GM19035 (cell line): ENCODE measurements at regions not wholly inside any gene's neighbourhood (a gene's known extent, or its start where the extent isn't known, plus 50 kb on each side); places are given as distances from the start of the nearest gene placed in this dataset.
"Not testable (repeated sequence)": the region's sequence is repeated elsewhere in the genome, so short reads cannot be mapped to it uniquely, and the experiment has no call there.

ENCODE experiments used
- ATAC-seq: cut with Tn5 transposase; IDR thresholded peaks from one replicate; pipeline ENCODE4 v1.9.1; 2021; ENCODE audit not compliant: unreplicated experiment

DNA sequence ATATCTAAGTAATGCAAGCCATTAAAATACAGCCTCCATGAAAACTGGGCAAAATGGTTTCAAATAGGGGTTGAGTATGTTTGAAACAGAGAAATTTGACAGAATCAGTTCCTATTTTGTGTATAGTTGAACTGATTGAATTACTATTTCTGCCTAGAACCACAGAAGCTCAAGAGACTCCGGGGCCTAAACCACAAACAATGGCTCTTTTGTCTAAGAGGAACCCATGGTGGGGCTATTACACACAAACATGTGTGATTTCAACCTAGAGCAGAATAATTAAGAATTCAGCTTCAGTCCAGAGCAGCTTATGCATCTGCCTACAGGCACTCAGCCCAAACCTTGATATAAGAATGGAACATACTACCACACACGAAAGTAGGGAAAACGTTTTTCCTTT, 171.2 kb upstream of the MPDZ start:
- no peak for ATAC-seq

DNA sequence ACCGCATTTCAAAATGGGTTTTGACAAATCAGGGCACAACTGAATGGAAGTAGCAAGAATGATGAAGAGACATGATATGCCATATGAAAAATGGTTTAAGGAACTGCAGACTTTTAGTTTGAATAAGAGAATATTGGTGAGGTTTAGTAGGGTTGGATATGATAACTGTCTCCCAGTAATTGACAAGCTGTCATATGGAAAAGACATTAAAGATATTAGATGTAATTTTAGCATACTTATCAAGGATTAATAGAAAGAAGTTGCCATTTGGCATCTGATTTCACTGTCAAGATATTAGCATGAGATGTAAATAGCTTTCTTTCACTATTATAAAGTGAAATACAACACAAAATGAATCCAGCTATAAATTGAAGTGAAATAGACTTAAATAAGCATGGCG, 169.0 kb upstream of the MPDZ start:
- no peak for ATAC-seq

DNA sequence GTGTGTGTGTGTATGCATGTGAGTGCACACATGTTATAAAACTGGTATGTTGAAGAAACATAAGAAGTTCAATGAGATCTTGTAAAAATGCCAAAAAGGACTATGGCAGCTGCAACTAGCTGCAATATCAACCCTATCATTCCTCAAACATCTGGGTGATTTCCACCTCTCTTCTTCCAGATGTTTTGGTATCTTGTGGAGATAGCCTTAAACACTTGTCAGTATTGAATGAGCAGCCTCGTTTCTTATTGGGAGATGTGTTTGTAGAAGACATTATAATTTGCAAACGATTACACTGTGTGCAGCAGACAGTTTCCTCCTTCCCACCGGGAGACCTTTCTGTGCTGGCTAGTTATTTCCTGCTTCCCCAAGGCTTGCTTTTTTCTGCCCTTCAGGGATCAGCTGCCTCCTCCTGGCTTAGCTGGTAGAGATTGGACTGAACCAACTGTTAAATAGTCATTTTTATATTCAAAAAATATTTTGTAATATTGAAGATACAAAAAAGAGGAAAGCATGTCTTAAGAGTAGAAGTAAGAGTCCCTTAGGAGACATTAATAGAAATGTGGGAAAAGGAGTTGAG, 168.4 kb upstream of the MPDZ start:
- ATAC-seq = no peak

DNA sequence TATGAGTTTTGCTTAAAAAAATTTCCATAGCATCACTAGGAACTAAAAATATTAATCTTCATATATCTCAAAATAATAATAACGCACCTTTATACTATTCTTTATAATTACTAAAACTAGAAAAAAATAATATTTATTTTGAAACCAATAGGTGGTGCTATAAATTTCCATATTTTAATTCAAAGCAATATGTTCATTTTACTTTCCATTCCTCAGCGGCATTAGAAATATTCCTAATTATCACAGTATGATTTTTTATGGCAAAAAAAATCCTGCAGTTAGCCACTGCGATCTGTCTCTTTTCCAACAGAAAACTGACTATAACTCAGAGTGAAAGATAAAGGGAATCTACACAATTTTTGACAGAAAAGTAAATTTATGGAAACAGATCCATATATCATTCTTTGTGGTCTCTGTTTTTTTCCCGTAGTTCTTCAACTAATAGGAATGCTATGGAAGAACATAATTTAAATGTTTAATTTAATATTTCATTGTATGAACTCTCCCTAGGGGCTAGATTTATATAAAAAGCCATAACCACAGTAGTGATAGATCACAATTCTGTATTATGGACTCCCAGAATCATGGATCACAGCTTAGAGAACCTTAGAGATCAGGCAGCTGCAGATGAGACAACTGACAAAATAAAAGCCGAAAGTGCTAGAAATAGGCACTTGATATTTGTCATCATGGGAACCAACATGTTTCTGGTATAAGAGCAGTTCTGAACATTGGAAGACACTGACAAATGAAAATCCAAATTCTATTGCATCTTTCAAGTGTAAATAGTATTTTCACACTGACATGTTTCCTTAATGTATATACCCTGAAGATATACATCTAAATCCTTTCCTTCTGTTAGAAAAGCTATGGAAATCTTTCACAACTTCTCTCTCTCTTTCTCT, 167.7 kb upstream of the MPDZ start:
- no peak for ATAC-seq

DNA sequence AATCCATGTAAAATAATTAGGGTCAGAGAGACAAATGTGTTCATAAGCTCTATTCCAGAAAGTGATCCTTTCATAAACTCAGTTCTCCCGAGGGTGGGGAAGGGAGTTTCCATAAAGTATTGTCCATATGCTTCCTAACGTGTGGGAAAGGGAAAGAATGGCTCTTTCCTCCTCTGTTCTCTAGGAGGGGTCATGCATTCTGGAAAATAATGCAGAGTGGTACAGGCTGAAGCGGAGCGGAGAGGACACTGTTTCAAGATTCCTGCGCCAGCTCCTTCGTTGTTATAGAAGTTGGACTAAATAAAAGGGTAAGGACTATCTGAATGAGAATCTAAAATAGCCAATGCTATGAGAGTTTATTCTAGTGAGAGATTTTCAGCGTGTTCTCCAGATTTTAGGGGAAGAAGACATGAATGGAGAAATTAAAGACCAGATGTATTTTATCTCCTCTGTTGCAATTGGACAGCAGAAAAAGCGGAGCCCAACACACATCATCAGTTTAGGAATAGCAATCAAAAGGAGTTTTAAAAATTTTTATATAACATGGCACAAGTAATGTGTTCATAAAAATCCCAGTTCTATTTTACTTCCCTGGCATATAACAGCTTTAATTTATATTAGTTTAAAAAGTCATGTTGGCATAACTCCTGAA, 166.9 kb upstream of the MPDZ start:
- no peak for ATAC-seq

DNA sequence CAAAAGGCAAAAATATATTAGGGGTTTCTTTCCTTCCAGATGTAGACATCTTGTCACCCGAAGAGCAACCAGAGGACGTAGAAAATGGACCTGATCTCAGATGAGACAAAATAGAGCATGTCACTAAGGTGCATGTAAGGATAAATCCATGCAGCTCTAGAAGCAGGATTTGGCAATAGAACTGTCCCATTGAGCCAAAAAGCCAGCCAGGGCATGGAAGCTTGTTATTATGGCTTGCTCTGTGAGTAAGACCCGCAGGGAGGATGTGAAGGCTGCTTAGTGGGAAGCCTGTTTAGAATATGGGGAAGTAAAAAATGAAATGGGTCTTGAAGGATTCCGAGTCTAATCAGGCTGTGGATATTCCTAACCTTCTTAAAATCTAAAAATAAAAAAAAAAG, 165.6 kb upstream of the MPDZ start:
- ATAC-seq = no peak

DNA sequence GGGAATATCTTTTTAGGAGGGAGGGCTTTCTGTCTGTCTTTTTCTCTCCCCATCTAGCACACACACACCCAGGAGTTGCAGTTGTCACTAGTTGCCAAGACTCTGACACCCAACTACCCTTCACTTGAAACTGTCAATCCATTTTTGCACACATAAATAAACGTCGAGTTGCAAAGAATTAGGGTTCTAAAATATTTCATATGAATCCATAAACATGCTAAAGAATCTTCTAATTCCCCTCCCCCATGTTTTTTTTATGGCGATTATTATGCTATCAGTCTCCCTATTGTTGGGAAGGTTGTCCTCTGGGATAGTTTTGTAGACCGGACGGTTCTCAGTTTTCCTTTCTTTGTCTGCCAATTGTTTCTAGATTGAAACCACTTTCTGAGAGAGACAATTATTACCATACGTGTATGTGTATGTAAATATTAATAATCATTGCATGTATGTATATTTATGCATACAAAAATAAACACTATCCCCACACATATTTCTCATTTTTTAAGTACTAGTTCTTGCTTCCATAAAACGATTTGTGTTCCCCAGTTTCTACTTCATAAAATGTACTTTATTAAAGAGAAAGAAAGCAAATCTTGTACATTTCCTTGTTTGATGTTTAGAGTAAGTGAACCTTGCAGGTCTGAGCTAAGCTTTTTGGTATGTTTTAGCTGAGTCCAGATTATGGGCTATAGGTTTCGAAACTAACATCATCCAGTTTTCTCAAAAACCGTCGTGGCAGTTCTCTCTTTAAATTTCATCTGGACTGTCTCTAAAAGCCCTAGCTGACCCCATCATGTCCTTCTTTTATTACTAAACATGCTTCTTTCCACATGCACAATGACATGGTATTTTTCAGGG, 165.0 kb upstream of the MPDZ start:
- ATAC-seq = no peak

DNA sequence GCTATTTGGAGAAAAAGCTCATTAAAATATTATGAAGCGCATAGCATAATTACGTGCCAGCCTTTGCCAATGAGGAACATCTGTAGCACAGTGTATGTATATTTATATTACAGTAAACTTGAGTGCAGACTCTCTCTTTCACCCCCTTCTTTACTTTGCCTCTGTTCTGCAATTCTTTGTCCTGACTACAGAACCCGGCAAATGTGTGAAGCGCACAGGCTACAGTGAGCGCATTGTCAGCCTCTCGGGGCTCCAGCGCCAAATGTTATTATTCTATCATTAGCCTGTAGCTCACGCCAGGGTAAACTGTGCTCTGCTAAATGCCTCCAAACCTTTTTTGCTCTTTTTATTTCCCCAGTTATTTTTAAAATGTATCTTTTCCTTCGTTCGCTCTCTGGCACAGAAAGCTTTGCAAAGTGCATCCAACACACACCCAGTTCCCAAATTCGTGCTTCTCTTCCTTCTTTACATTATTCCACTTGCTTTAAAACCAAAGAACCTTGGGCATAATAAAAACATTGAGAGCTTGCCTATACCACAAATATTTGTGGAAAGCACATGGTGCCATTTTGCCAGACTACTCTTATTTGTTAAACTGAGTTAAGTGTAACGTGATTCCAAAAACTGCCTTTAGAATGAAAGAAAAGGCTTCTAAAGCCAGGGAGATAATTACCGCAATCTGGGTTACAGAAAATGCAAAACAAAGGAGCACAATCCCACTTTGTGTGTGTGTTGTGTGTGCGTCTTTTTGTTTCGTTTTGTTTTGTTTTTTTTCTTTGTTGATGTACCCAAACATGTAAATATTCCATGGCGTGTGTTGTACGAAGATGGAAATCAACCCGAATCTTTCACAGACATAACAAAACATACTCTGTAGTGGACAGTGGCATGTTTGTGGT, 164.1 kb upstream of the MPDZ start:
- ATAC-seq = no peak

DNA sequence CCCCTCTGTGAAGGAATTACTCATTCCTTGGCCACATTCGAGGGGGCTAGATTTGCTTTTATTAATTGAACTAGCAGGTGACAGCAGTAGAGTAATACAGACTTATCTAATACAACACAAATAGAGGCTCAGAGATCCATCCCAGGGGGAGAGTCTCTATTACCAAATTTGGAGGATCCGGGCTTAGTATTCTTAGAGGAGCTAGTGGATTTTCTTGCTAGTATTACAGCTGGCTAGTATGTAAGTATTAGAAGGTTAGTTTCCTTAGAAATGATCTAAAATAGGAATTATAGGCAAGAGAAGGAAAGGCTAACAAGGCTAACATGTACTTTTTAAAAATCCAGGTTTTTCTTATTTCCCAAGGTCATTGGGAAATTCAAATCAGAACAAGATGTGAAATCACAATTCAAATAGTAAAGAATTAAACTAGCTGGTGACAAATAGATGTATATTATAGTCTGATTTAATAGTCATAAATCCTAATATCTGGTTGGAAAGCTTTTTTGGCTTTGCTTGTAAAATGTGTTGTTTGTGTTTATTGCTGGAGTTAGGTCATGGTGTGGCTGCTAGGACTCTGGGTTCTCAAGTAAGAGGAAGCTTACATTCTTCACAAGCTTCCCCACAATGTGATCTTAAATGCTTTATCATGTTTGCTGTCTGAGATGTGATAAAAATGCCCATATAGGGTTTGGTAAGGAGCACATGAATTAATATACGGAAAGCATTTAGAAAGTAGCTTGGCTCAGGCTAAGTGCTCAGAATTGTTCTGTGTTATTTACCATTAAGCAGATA, 160.4 kb upstream of the MPDZ start:
- ATAC-seq = no peak

DNA sequence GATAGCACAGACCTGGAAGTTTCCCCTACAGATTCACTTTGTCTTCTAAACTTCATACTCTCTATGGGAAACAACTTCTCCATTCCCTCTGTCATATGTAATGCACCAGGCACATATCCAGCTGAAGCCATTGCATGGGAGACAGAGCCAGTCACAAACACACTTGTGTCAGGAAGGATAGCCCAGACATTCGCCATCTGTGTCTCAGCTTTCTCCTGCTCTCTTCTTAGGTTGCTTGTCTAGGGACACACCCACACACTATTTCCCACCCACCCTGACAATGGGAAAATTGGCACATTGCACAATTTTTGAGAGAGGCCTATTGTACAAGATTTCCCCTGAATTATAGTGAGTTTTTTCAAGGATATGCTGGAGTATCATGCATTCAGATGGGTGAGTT, 158.4 kb upstream of the MPDZ start:
- no peak for ATAC-seq

DNA sequence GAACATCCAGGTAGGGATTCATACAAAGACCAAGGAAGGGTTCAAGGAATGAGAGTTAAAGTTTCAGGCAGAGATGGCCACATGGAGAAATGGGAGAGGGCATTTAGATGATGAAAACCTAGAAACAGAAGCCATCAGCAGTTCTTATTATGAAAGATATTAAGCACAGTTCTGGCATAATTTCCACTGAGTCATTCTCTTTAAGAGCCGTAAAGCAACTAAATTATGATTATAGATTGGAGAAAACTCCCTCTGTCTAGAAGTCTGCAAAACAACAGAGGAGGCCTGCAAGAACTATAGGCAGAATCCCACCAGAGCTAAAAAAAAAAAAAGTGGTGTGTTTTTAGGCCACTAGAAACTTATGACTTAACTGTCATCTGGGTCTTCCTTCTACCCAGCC, 157.1 kb upstream of the MPDZ start:
- no peak for ATAC-seq

DNA sequence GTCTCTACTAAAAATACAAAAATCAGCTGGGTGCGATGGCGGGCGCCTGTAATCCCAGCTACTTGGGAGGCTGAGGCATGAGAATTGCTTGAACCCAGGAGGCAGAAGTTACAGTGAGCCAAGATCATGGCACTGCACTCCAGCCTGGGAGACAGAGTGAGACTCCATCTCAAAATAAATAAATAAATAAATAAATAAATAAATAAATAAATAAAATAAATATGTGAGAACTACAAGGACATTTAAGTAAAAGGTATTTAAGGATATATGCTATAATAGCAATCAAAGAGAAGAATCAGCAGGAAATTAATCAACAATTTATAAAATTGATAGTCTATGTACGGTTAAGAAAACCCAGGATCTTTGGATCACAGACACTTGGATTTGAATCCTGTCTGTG, 154.0 kb upstream of the MPDZ start:
- ATAC-seq = not testable (repeated sequence)

DNA sequence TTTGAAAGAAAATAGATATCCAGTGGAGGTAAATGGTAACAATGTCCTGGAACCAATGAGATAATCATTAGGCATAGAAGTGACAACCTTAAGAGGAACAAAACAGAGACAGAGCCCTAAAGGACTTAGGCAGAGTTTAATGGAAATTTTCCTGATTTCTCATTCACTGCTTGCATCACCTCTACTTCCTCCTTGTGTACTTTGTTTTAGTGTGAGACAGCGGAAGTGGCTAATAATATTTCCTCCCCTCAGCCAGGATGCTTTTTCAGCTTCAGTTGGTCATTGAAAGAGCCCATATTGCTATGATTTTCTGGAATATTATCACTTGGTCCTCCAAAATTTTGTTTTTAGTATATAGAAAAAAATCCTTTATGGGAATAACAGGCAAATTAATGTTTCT, 153.4 kb upstream of the MPDZ start:
- ATAC-seq = no peak

DNA sequence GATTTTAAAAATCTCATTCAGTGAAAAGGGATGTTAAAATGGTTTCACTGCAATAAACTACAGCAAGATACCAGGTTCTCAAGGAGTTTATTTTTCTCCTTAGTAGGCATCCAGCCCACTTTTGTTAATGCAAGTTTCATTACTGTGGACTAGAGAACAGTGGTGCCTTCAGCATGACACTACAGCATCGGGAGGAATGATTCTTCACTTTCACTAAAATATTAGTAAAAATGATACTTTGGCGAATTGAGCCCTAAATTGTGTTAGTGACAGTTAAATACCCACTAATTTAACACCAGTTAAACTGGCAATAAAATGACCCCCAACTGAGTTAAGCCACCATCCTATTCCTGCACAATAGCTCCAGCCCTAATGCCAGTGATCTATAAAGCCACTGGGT, 152.2 kb upstream of the MPDZ start:
- no peak for ATAC-seq

DNA sequence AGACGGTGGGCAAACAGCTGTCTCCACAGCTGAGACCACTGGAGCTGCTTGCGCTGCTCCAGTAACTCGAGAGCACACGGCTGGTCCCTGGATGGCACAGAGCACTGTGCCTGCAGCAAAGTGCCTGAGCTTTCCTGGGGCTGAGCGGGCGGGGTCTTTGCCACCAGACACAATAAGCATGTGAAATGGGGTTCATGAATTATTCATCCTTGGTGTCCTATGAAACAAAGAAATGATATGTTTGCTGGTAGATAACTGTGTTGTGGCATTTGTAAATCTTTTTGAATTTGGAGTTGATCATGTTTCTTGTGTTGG, 151.7 kb upstream of the MPDZ start:
- no peak for ATAC-seq

DNA sequence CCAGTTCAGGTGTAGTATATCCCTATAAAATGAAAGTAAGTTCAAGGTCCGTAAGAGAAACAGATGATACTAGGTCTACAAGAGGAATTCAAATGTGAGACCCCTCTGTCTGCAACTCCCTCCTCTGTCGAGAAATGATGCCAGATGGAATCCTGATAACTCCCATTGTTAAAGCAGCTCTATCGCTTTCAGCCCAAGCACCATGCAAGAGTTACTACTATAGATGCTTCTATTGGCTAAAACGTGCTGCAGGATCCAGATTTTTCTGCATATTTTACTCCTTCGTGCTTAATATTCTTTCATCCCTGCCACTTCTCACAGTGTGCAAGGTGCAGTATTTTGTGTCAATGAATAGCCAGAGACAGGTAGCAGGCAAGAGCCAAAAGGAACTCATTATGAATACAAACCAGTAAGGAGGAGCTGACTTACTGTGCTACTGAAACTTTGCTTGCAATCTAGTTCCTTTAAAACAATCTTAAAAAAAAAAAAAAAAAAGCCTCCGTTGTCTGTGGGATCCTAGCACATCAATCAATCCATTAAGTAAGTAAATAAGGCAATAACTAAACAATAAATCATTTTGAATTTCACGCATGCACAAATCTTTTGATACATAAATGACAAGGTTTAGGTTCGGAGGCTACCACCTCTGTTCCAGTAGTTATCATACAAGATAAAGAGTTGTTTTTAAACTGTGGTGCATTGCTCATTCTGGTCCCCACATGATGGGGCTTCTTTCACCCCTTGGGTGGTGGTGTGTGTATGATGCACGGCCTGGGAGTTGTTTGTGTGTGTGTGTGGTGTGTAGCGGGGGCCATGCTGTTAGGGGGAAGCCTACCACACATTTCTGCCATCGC, 151.1 kb upstream of the MPDZ start:
- ATAC-seq = no peak

DNA sequence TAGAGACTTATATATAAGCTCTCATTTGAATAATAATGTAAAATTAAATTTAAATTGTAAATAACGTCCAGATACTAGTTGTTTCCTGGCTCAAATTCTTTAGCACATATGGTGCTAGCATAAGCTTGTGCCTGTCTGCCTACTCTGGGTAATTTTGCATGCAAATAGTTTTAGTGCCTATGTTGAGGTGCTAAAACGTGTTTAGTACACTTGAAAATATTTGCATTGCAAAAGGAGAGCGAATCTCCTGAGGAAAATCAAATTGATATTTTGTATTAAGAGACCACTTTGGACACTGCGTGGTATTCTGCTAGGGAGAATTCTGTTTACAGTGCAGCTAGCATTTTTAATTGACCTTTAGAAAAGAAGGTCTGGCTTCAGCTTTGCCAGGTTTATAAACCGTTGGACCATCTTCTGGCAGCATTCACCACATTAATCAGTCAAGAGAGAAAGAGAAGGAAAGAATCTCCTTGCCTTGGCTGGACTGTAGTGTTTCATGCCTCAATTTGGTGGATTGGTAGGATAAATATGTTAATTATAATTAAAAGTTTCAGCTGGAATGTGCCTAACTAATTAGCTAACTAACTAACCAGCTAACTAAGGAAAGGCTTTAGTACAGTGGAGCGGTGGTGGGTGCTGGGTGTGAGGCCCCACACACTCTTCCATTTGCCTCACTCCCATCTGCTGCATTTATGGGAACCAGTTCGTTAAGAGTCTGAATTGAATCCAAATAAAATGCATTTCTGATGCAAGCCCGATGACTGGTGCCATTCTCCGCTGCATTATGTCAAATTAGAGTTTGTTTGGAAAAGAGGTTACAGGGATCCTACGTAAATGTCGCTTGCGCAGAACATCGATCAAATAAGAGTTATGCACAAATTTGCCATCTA, 150.1 kb upstream of the MPDZ start:
- no peak for ATAC-seq

DNA sequence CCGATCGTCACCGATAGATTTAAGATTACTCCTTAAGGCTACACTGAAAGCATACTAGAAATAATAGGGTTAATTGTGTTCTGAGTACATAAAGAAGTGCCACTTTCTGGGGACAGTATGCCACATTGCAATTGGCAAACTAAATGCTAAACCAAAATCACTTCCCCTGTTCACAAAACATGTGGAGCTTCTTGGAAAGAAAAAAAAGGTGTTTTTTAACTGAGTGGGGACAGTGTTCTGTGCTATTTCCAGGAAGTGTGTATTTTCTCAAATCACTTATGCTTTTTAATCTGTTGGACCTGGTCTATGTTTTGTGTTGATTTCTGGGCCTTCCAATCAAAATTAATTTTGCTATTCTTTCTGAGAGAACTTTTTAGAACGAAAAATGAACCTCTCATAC, 149.3 kb upstream of the MPDZ start:
- ATAC-seq = no peak
